Right lobe of liver (tissue), 6 donors: ENCODE measurements at regions not wholly inside any gene's neighbourhood (a gene's known extent, or its start where the extent isn't known, plus 50 kb on each side); places are given as distances from the start of the nearest gene placed in this dataset.

Experiments
- ATAC-seq, 4 donors: fragments of 200-7000 bp; cut with Tn5 transposase; one replicate each; pipeline ENCODE4 v1.9.1; 2020; ENCODE audit warnings: mild to moderate bottlenecking in 4 of 4, moderate library complexity in 4 of 4
- DNase-seq, 3 donors: peaks; one replicate each; pipeline ENCODE4 v3.0.0-alpha.2; 2020
- H3K27ac ChIP-seq, 3 donors: fragments of 200-600 bp; one replicate each; pipeline ENCODE4 v1.8.0; 2022
- H3K27me3 ChIP-seq, 2 donors: fragments of 200-600 bp; one replicate each; pipeline ENCODE4 v1.8.0; 2022
- H3K36me3 ChIP-seq, 4 donors: fragments of 200-600 bp; sonication (generic) in 1 of 4; one replicate each; pipeline versions ENCODE4 v1.5.1 to v1.8.0; 2017 to 2022; ENCODE audit warnings: control low read depth in 1 of 4
- H3K4me1 ChIP-seq, 4 donors: fragments of 200-600 bp; sonication (generic) in 1 of 4; one replicate each; pipeline versions ENCODE4 v1.5.1 to v1.8.0; 2017 to 2022; ENCODE audit warnings: control low read depth in 1 of 4
- H3K4me3 ChIP-seq, 3 donors: fragments of 200-600 bp; one replicate each; pipeline ENCODE4 v1.8.0; 2022
- H3K9me3 ChIP-seq, 4 donors: fragments of 200-600 bp; sonication (generic) in 1 of 4; one replicate each; pipeline versions ENCODE4 v1.5.1 to v1.8.0; 2017 to 2022; ENCODE audit warnings: control low read depth in 1 of 4
- POLR2A ChIP-seq: fragments of 450-650 bp; IDR thresholded peaks from one replicate; pipeline ENCODE4 v1.6.1; 2017; ENCODE audit warnings: antibody characterized with exemption, mild to moderate bottlenecking
- WGBS: methylation state at CpG from one replicate; pipeline ENCODE4 v1.1.6; 2018; ENCODE audit warnings: low coverage, low lambda C conversion rate; ENCODE audit not compliant: insufficient coverage; ENCODE audit errors: missing lambda C conversion rate; 5-methylcytosine and 5-hydroxymethylcytosine counted together
- intact Hi-C, 2 donors: fragments of 100-400 bp; cut with DNase I; formaldehyde crosslinking; loops; one replicate each; pipeline versions ENCODE4 v1.11.2 to v1.14.1; 2022
- TF ChIP-seq, protein P1 (sequence below), 4 donors: fragments of 200-600 bp in 3 of 4; fragments of 450-650 bp in 1 of 4; IDR thresholded peaks; one replicate each; pipeline versions ENCODE4 v1.5.1 to v1.8.0; 2016 to 2022; ENCODE audit warnings: antibody characterized with exemption in 4 of 4, mild to moderate bottlenecking in 2 of 4
- donor health status: DM: no; HTN: yes; CAD: no.
- donor health status: DM: no; HTN: no; CAD: no.
- donor health status: DM: no; HTN: no; CAD: no.
- donor health status: DM: no; HTN: yes; CAD: no.
- donor health status: DM: no; HTN: yes; CAD: no.

- 48% methylated on average over 3 of the region's 3 CpGs for WGBS
- intact Hi-C loops, result no loop called here
Observed at GRCh38 chr4:189294574-189294973, 646.1 kb upstream of the FRG1 start.

DNA sequence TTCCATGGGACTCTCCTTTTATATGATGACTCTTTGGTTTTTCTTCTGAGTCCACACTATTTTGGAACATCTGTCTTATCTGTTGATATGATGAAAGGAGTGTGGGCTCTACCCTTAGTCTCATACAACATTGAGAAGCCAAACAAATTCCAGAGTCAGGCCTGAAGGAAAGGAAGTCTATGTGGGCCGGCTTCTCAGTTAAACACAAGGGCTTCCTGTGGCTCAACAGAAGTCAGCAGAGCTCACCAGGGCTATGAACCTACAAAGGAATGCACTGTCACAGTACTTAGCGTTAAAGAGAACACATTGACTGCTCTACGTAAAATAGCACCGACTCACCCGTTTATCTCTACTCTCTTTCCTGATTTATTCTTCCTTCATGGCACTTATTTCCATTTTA lies 641.0 kb upstream of the FRG1 start:
- Histone ChIP-seq H3K36me3 (no peaks in the 10 kb centered on the region), H3K27me3 (no peaks in the 10 kb centered on the region), H3K4me1 (no peaks in the 10 kb centered on the region), H3K9me3 (no peaks in the 10 kb centered on the region), H3K4me3 (no peak overlapping the region), H3K27ac (no peak overlapping the region)
- 51% methylated on average over 5 of the region's 5 CpGs for WGBS
- ATAC-seq (no peak), DNase-seq (no peak)
- intact Hi-C loops, result no loop called here
- no peak for TF ChIP-seq POLR2A
- TF ChIP-seq, protein P1, sequence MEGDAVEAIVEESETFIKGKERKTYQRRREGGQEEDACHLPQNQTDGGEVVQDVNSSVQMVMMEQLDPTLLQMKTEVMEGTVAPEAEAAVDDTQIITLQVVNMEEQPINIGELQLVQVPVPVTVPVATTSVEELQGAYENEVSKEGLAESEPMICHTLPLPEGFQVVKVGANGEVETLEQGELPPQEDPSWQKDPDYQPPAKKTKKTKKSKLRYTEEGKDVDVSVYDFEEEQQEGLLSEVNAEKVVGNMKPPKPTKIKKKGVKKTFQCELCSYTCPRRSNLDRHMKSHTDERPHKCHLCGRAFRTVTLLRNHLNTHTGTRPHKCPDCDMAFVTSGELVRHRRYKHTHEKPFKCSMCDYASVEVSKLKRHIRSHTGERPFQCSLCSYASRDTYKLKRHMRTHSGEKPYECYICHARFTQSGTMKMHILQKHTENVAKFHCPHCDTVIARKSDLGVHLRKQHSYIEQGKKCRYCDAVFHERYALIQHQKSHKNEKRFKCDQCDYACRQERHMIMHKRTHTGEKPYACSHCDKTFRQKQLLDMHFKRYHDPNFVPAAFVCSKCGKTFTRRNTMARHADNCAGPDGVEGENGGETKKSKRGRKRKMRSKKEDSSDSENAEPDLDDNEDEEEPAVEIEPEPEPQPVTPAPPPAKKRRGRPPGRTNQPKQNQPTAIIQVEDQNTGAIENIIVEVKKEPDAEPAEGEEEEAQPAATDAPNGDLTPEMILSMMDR (IDR thresholded peaks at IDR 0.05), result no peak

More at GRCh38 chr4:189294574-189294973, 646.1 kb upstream of the FRG1 start:
- no peaks in the 10 kb centered on the region for H3K9me3 ChIP-seq
- no peaks in the 10 kb centered on the region for H3K27me3 ChIP-seq
- H3K27ac ChIP-seq, result no peak overlapping the region
- no peak for DNase-seq
- no peak overlapping the region for H3K4me3 ChIP-seq
- no peak for ATAC-seq
- TF ChIP-seq POLR2A, result no peak
- TF ChIP-seq, protein P1 (IDR thresholded peaks at IDR 0.05), result no peak
- no peaks in the 10 kb centered on the region for H3K36me3 ChIP-seq
- no peaks in the 10 kb centered on the region for H3K4me1 ChIP-seq

- TF ChIP-seq, protein P1 (IDR thresholded peaks at IDR 0.05), result no peak
- TF ChIP-seq POLR2A, result no peak
- no peak overlapping the region for H3K27ac ChIP-seq
- no peak for DNase-seq
Observed at GRCh38 chr4:189301692-189302091, 639.0 kb upstream of the FRG1 start.

DNA sequence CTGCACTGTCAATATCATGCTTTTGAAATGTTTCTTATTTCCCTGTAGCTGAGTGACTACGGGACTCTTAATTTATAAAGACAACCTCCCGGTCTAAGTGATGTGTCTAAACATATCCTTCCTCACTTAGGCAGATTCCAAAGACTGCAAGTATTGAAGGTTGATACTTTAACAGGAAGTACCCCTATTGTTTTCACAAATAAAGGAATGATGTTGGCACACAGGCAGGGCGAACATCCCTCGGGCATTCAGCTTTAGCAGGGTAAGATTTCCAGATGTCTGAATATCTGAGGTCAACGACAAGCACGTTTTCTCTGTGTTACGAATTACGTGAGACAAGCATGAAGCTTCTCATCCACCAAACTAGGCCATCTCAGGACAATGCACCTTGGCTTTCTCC lies 638.0 kb upstream of the FRG1 start:
- Histone ChIP-seq H3K9me3 (no peaks in the 10 kb centered on the region), H3K36me3 (no peaks in the 10 kb centered on the region), H3K4me1 (no peaks in the 10 kb centered on the region), H3K27me3 (no peaks in the 10 kb centered on the region), H3K4me3 (no peak overlapping the region), H3K27ac (no peak overlapping the region)
- TF ChIP-seq POLR2A, result no peak
- TF ChIP-seq, protein P1 (IDR thresholded peaks at IDR 0.05), result no peak
- ATAC-seq, result no peak
- intact Hi-C loops, result no loop called here
- DNase-seq, result no peak
- 74% methylated on average over 6 of the region's 8 CpGs for WGBS

More at GRCh38 chr4:189301692-189302091, 639.0 kb upstream of the FRG1 start:
- H3K36me3 ChIP-seq, result no peaks in the 10 kb centered on the region
- no peak for ATAC-seq
- H3K4me3 ChIP-seq, result no peak overlapping the region
- no peaks in the 10 kb centered on the region for H3K9me3 ChIP-seq
- intact Hi-C loops, result no loop called here
- no peaks in the 10 kb centered on the region for H3K27me3 ChIP-seq
- H3K4me1 ChIP-seq, result no peaks in the 10 kb centered on the region
- WGBS, result 91% methylated on average over 9 of the region's 9 CpGs

DNA sequence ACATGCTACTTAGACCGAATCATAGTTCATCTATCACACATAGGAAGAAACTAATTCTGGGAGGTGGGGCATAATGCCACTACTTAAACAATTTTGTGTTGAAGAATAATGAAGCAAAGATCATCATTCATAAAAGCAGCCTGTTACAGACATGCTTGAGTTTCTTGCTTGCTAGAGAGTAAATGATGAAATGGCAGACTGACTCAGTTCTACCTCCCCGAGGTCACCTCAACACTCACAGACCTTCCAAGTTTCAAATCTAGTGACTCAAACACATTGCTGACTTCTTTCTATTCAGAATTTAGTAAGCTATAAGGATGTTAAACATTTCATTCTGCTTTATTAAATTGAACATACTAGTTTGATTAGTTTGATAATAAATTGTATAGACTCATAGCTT lies 636.5 kb upstream of the FRG1 start:
- Histone ChIP-seq H3K27me3 (no peaks in the 10 kb centered on the region), H3K4me3 (no peak overlapping the region), H3K27ac (no peak overlapping the region), H3K9me3 (no peaks in the 10 kb centered on the region), H3K36me3 (no peaks in the 10 kb centered on the region), H3K4me1 (no peaks in the 10 kb centered on the region)
- WGBS, result 84% methylated on average over 2 of the region's 2 CpGs
- intact Hi-C loops, result no loop called here
- TF ChIP-seq POLR2A, result no peak
- TF ChIP-seq, protein P1 (IDR thresholded peaks at IDR 0.05), result no peak
- DNase-seq (no peak), ATAC-seq (no peak)
